ENCODE measurements at regions not wholly inside any gene's neighbourhood (a gene's known extent, or its start where the extent isn't known, plus 50 kb on each side); places are given as distances from the start of the nearest gene placed in this dataset.
"Not testable (repeated sequence)": the region's sequence is repeated elsewhere in the genome, so short reads cannot be mapped to it uniquely, and the experiment has no call there.

DNA sequence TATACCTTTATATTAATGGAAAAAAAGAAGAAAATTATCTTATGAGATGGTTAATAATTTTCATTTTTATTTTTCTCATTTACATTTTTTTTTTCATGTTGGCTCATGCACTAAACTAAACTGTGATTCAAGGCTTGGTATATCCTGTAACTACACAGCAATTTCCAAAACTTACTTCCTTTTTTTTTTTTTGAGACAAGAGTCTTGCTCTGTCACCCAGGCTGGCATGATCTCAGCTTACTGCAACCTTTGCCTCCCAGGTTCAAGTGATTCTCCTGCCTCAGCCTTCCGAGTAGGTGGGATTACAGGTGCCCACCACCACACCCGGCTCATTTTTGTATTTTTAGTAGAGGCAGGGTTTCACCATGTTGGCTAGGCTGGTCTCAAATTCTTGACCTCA is 224.9 kb upstream of the FANCL start:
- TF ChIP-seq, protein P1, sequence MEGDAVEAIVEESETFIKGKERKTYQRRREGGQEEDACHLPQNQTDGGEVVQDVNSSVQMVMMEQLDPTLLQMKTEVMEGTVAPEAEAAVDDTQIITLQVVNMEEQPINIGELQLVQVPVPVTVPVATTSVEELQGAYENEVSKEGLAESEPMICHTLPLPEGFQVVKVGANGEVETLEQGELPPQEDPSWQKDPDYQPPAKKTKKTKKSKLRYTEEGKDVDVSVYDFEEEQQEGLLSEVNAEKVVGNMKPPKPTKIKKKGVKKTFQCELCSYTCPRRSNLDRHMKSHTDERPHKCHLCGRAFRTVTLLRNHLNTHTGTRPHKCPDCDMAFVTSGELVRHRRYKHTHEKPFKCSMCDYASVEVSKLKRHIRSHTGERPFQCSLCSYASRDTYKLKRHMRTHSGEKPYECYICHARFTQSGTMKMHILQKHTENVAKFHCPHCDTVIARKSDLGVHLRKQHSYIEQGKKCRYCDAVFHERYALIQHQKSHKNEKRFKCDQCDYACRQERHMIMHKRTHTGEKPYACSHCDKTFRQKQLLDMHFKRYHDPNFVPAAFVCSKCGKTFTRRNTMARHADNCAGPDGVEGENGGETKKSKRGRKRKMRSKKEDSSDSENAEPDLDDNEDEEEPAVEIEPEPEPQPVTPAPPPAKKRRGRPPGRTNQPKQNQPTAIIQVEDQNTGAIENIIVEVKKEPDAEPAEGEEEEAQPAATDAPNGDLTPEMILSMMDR (IDR thresholded peaks at IDR 0.05; ENCODE audit: insufficient read depth, low read length, poor library complexity, severe bottlenecking): not testable (repeated sequence)
- TF ChIP-seq EZH2phosphoT487 (conservative IDR thresholded peaks at IDR 0.05; ENCODE audit: low read length): not testable (repeated sequence)
